Esophagus (tissue), 2 donors: ENCODE measurements at regions not wholly inside any gene's neighbourhood (a gene's known extent, or its start where the extent isn't known, plus 50 kb on each side); places are given as distances from the start of the nearest gene placed in this dataset.

Experiments
- H3K27ac ChIP-seq, 2 donors: one replicate each; pipeline ENCODE4 v1.5.1; 2013; ENCODE audit warnings: low read depth in 2 of 2, mild to moderate bottlenecking in 2 of 2, inconsistent platforms in 1 of 2, low read length in 1 of 2, moderate library complexity in 1 of 2
- H3K27me3 ChIP-seq, 2 donors: one replicate each; pipeline ENCODE4 v1.6.1; 2013; ENCODE audit warnings: low read length in 2 of 2, control low read depth in 1 of 2, mild to moderate bottlenecking in 1 of 2; ENCODE audit not compliant: insufficient read depth in 2 of 2, control insufficient read depth in 1 of 2
- H3K36me3 ChIP-seq, 2 donors: one replicate each; pipeline ENCODE4 v1.6.1; 2013; ENCODE audit warnings: low read length in 1 of 2; ENCODE audit not compliant: control insufficient read depth in 2 of 2, insufficient read depth in 2 of 2
- H3K4me1 ChIP-seq, 2 donors: one replicate each; pipeline ENCODE4 v1.6.1; 2013; ENCODE audit warnings: low read length in 1 of 2; ENCODE audit not compliant: control insufficient read depth in 2 of 2, insufficient read depth in 2 of 2
- H3K4me3 ChIP-seq, 2 donors: one replicate each; pipeline ENCODE4 v1.5.1; 2013; ENCODE audit warnings: low read length in 2 of 2, mild to moderate bottlenecking in 2 of 2, low read depth in 1 of 2, moderate library complexity in 1 of 2
- H3K9me3 ChIP-seq, 2 donors: one replicate each; pipeline ENCODE4 v1.6.1; 2013; ENCODE audit warnings: mild to moderate bottlenecking in 2 of 2, low read depth in 1 of 2, low read length in 1 of 2, moderate library complexity in 1 of 2; ENCODE audit not compliant: control insufficient read depth in 2 of 2, insufficient read depth in 1 of 2
- WGBS, 2 donors: extraction: QIAGEN DNeasy Blood & Tissue Kit; methylation state at CpG; one replicate each; pipeline ENCODE4 v1.1.7; 2013; 5-methylcytosine and 5-hydroxymethylcytosine counted together
- donor health status: healthy with polysubstance abuse.
- donor health status: Bipolar disorder and iron deficiency.

GRCh38 chr5:99116526-99116925 is 187.7 kb upstream of the CHD1 start:
- no peaks in the 10 kb centered on the region for H3K27me3 ChIP-seq
- H3K4me3 ChIP-seq: no peak overlapping the region
- no peaks in the 10 kb centered on the region for H3K36me3 ChIP-seq
- H3K27ac ChIP-seq: no peak overlapping the region
- no peaks in the 10 kb centered on the region for H3K4me1 ChIP-seq
- no peaks in the 10 kb centered on the region for H3K9me3 ChIP-seq
- WGBS, 2 donors: 66 to 78% methylated on average over 4 of the region's 4 CpGs

DNA sequence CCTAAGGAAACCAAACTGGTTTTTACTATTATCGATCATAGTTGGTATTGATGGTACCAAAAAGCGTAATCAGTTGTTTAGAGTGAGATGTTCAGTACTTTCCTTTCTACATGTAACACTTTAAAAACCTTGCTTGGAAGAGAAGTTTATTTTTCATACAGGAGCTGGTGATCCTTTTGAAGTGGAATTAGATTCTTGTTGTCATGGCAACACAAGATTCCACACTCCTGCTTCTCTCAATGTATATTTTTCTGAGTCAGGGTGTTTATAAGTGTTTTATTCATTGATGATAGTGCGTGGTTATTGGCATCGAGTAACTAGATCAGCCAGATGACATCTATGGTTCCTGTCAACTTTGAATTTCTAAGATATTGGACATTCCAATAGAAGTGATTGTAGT is 181.1 kb upstream of the CHD1 start:
- H3K27me3 ChIP-seq: no peaks in the 10 kb centered on the region
- 75 to 78% methylated on average over 4 of the region's 4 CpGs for WGBS, 2 donors
- no peak overlapping the region for H3K4me3 ChIP-seq
- H3K27ac ChIP-seq: no peak overlapping the region
- H3K4me1 ChIP-seq: no peaks in the 10 kb centered on the region
- H3K36me3 ChIP-seq: no peaks in the 10 kb centered on the region
- H3K9me3 ChIP-seq: no peaks in the 10 kb centered on the region

DNA sequence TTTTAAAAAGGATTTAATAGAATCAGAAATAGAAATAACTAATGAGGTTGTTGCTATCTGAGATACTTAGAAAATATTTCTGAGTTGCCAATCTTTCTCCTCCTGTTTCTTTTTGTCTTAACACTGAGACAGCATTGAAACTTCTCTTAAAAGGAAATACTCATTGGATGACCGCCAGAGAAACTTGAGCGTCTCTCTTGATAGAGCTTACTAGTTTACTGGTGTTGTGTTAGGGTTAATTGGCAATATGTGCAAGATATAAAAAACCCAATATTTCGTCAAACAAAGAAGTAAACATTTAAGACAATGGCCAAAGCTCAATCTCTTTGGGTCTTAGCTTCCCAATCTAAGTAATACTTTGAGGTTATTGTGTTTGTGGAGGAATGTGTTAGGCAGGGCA is 176.4 kb upstream of the CHD1 start:
- WGBS, 2 donors: 36% methylated on average over 3 of the region's 3 CpGs
- H3K9me3 ChIP-seq: no peaks in the 10 kb centered on the region
- no peaks in the 10 kb centered on the region for H3K36me3 ChIP-seq
- H3K27ac ChIP-seq: no peak overlapping the region
- no peaks in the 10 kb centered on the region for H3K4me1 ChIP-seq
- no peak overlapping the region for H3K4me3 ChIP-seq
- no peaks in the 10 kb centered on the region for H3K27me3 ChIP-seq

DNA sequence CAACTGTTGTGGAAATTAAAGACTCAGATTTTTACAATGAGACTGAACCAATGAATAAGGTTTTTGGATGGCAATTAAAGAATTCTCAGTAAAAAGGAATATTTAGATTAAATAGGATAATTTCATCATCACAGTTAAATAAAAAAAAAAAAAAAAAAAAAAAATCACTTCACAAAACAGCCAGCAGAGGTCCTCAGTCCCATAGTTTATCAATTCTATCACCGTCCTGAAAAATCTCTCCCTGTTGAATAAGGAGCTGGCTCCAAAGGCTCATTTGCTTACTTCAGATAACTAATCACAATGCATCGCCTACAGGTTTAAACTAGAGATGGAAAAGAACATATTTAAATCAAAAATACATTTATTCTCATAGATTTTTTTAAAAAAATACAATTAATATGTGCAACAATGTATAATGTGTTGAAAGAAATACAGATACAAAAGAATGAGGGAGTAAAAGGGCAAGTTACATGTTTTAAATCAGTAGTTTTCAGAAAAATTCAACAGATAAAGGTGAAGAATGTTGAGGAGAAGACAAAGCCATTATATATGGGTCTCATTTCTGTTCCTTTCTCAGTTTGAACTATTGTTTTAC is 175.8 kb upstream of the CHD1 start:
- 0 to 1% methylated on average over 2 of the region's 2 CpGs for WGBS, 2 donors
- H3K4me1 ChIP-seq: no peaks in the 10 kb centered on the region
- no peaks in the 10 kb centered on the region for H3K27me3 ChIP-seq
- no peaks in the 10 kb centered on the region for H3K36me3 ChIP-seq
- no peak overlapping the region for H3K27ac ChIP-seq
- H3K4me3 ChIP-seq: no peak overlapping the region
- H3K9me3 ChIP-seq: no peaks in the 10 kb centered on the region

- Histone ChIP-seq H3K4me3 (no peak overlapping the region), H3K27ac (no peak overlapping the region), H3K36me3 (no peaks in the 10 kb centered on the region), H3K9me3 (no peaks in the 10 kb centered on the region), H3K4me1 (no peaks in the 10 kb centered on the region), H3K27me3 (no peaks in the 10 kb centered on the region)
- 45 to 56% methylated on average over 3 of the region's 3 CpGs for WGBS, 2 donors
Observed at GRCh38 chr5:99102073-99102697, 173.4 kb upstream of the CHD1 start.

DNA sequence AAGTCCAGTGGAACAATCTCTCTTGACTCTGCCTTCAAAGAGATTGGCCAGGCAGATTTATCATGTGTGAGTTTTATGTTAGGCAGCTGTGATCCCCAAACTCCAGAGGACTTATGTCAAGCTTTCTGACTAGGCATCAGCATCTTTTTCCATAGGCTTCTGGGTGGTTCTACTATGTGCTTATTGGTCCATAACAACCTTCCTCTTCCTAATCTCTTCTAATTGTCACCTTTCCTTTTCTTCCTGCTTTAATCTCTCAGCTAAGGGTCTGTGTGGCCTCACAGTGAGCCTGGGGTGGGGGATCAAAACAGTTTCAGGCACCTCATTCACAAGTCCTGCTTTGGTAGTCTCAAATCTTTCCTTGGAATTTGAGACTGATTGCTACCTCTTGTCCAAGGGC is 170.9 kb upstream of the CHD1 start:
- Histone ChIP-seq H3K9me3 (no peaks in the 10 kb centered on the region), H3K4me3 (no peak overlapping the region), H3K27ac (no peak overlapping the region), H3K4me1 (no peaks in the 10 kb centered on the region), H3K27me3 (no peaks in the 10 kb centered on the region), H3K36me3 (no peaks in the 10 kb centered on the region)

GRCh38 chr5:99089822-99090549 is 161.2 kb upstream of the CHD1 start:
- no peaks in the 10 kb centered on the region for H3K4me1 ChIP-seq
- no peak overlapping the region for H3K4me3 ChIP-seq
- 86 to 90% methylated on average over 2 of the region's 2 CpGs for WGBS, 2 donors

GRCh38 chr5:99088309-99088708 is 159.5 kb upstream of the CHD1 start:
- no peaks in the 10 kb centered on the region for H3K9me3 ChIP-seq
- no peaks in the 10 kb centered on the region for H3K27me3 ChIP-seq
- no peaks in the 10 kb centered on the region for H3K4me1 ChIP-seq
- no peaks in the 10 kb centered on the region for H3K36me3 ChIP-seq
- H3K27ac ChIP-seq: no peak overlapping the region
- H3K4me3 ChIP-seq: no peak overlapping the region
- 63 to 69% methylated on average over 3 of the region's 3 CpGs for WGBS, 2 donors

More at GRCh38 chr5:99089822-99090549, 161.2 kb upstream of the CHD1 start:
- Histone ChIP-seq H3K27me3 (no peaks in the 10 kb centered on the region), H3K36me3 (no peaks in the 10 kb centered on the region), H3K27ac (no peak overlapping the region), H3K9me3 (no peaks in the 10 kb centered on the region)

- WGBS, 2 donors: 46 to 51% methylated on average over 3 of the region's 3 CpGs
- Histone ChIP-seq H3K27ac (no peak overlapping the region), H3K4me1 (no peaks in the 10 kb centered on the region), H3K4me3 (no peak overlapping the region), H3K27me3 (no peaks in the 10 kb centered on the region), H3K9me3 (no peaks in the 10 kb centered on the region), H3K36me3 (no peaks in the 10 kb centered on the region)
Observed at GRCh38 chr5:99083197-99083596, 154.4 kb upstream of the CHD1 start.

GRCh38 chr5:99081711-99082110 is 152.9 kb upstream of the CHD1 start:
- Histone ChIP-seq H3K4me1 (no peaks in the 10 kb centered on the region), H3K9me3 (no peaks in the 10 kb centered on the region), H3K27ac (no peak overlapping the region), H3K27me3 (no peaks in the 10 kb centered on the region), H3K4me3 (no peak overlapping the region), H3K36me3 (no peaks in the 10 kb centered on the region)
- WGBS, 2 donors: 55 to 72% methylated on average over 2 of the region's 2 CpGs
